SK-N-SH (cell line): ENCODE measurements at regions not wholly inside any gene's neighbourhood (a gene's known extent, or its start where the extent isn't known, plus 50 kb on each side); places are given as distances from the start of the nearest gene placed in this dataset.

Source experiments
- CTCF ChIA-PET: fragments of 300-600, 350-600 bp; formaldehyde crosslinking; extraction: SDS; loops from one replicate; lab custom pipeline; 2021; lab: Yijun Ruan, JAX
- POLR2A ChIA-PET: fragments of 350-600 bp; sonication (Branson Sonifier 250); formaldehyde crosslinking; extraction: SDS; loops from one replicate; lab custom pipeline; 2020; ENCODE audit warnings: antibody characterized with exemption, inconsistent platforms; lab: Yijun Ruan, JAX
- DNase-seq: peaks from one replicate; pipeline ENCODE4 v3.0.0; 2012
- H2AFZ ChIP-seq: fragments of 200-600 bp; sonication (generic); 2 replicates; pipeline ENCODE4 v1.8.1; 2016; ENCODE audit warnings: antibody characterized with exemption, mild to moderate bottlenecking, low read depth
- H3F3A ChIP-seq: fragments of 200-600 bp; sonication (generic); replicated peaks from 2 replicates; pipeline ENCODE3; 2016; ENCODE audit warnings: antibody characterized with exemption, mild to moderate bottlenecking; ENCODE audit not compliant: insufficient read depth
- H3K27ac ChIP-seq, 2 experiments: fragments of 200-500 bp in 1 of 2; fragments of 200-600 bp in 1 of 2; sonication (Bioruptor generic) in 1 of 2; sonication (generic), shearing (Covaris generic) in 1 of 2; 2 replicates each; pipeline versions ENCODE4 v1.5.1 to v1.6.1; 2014 to 2016; ENCODE audit warnings: low read depth in 2 of 2, inconsistent platforms in 1 of 2, low read length in 1 of 2, mild to moderate bottlenecking in 1 of 2, mixed read lengths in 1 of 2
- H3K27me3 ChIP-seq: fragments of 200-600 bp; sonication (generic), shearing (Covaris generic); 2 replicates; pipeline ENCODE4 v1.6.1; 2016; ENCODE audit warnings: mixed run types; ENCODE audit not compliant: insufficient read depth
- H3K36me3 ChIP-seq, 2 experiments: fragments of 200-500 bp in 1 of 2; fragments of 200-600 bp in 1 of 2; sonication (Bioruptor generic) in 1 of 2; sonication (generic) in 1 of 2; replicated peaks in 1 of 2; 2 replicates each; pipeline versions ENCODE3 to v1.5.1; 2014 to 2016; ENCODE audit warnings: low read length in 1 of 2, mild to moderate bottlenecking in 1 of 2; ENCODE audit not compliant: insufficient read depth in 2 of 2, control insufficient read depth in 1 of 2
- H3K4me1 ChIP-seq, 2 experiments: fragments of 200-500 bp in 1 of 2; fragments of 200-600 bp in 1 of 2; sonication (Bioruptor generic) in 1 of 2; sonication (generic), shearing (Covaris generic) in 1 of 2; 2 replicates each; pipeline versions ENCODE4 v1.5.1 to v1.6.1; 2014 to 2016; ENCODE audit warnings: low read depth in 1 of 2, low read length in 1 of 2, mixed run types in 1 of 2; ENCODE audit not compliant: insufficient read depth in 2 of 2, control insufficient read depth in 1 of 2
- H3K4me2 ChIP-seq: fragments of 200-600 bp; sonication (generic), shearing (Covaris generic); 2 replicates; pipeline ENCODE4 v1.6.1; 2017; ENCODE audit warnings: mixed run types
- H3K4me3 ChIP-seq, 2 experiments: fragments of 200-500 bp in 1 of 2; fragments of 200-600 bp in 1 of 2; sonication (Bioruptor generic) in 1 of 2; sonication (generic), shearing (Covaris generic) in 1 of 2; 2 replicates each; pipeline versions ENCODE4 v1.5.1 to v1.8.1; 2014 to 2016; ENCODE audit warnings: low read depth in 2 of 2, inconsistent platforms in 1 of 2, low read length in 1 of 2, mild to moderate bottlenecking in 1 of 2, mixed read lengths in 1 of 2, moderate library complexity in 1 of 2
- H3K79me2 ChIP-seq: fragments of 200-600 bp; sonication (generic); 2 replicates; pipeline ENCODE4 v1.8.1; 2017; ENCODE audit warnings: mild to moderate bottlenecking; ENCODE audit not compliant: insufficient read depth
- H3K9ac ChIP-seq: fragments of 200-600 bp; sonication (generic); 2 replicates; pipeline ENCODE4 v1.6.1; 2017; ENCODE audit warnings: mixed run types
- H3K9me2 ChIP-seq: fragments of 200-600 bp; sonication (generic); 2 replicates; pipeline ENCODE4 v1.6.1; 2017; ENCODE audit warnings: mixed run types
- H3K9me3 ChIP-seq: fragments of 200-600 bp; sonication (generic); 2 replicates; pipeline ENCODE4 v1.6.1; 2017; ENCODE audit warnings: mixed run types, mild to moderate bottlenecking, moderate library complexity
- H4K20me1 ChIP-seq: fragments of 200-600 bp; sonication (generic); 2 replicates; pipeline ENCODE4 v1.6.1; 2017; ENCODE audit warnings: mild to moderate bottlenecking, mixed run types; ENCODE audit not compliant: insufficient read depth
- CHD2 ChIP-seq: fragments of 150-350 bp; IDR thresholded peaks from 2 replicates; pipeline ENCODE4 v1.6.1; 2018; ENCODE audit warnings: low read length; ENCODE audit not compliant: partially characterized antibody
- EP300 ChIP-seq, 2 experiments: IDR thresholded peaks; 2 replicates each; pipeline versions ENCODE4 v1.4.0 to v1.6.1; 2012; ENCODE audit warnings: borderline replicate concordance in 1 of 2, low read depth in 1 of 2, low read length in 1 of 2
- EZH2phosphoT487 ChIP-seq: fragments of 200-600 bp; sonication (generic); IDR thresholded peaks from 2 replicates; pipeline ENCODE4 v1.6.1; 2017; ENCODE audit warnings: low read depth, mixed run types, mild to moderate bottlenecking, antibody characterized with exemption, moderate library complexity, borderline replicate concordance
- JUND ChIP-seq: IDR thresholded peaks from 2 replicates; pipeline ENCODE4 v1.4.0; 2012
- MEF2A ChIP-seq: IDR thresholded peaks from 2 replicates; pipeline ENCODE4 v1.4.0; 2012; ENCODE audit warnings: low read depth, borderline replicate concordance
- MXI1 ChIP-seq: IDR thresholded peaks from 2 replicates; pipeline ENCODE4 v1.6.1; 2012; ENCODE audit warnings: mild to moderate bottlenecking, low read depth, low read length, improper control_type of control experiment
- NRF1 ChIP-seq: IDR thresholded peaks from 2 replicates; pipeline ENCODE4 v1.6.1; 2012; ENCODE audit warnings: low read depth, mild to moderate bottlenecking, low read length
- RCOR1 ChIP-seq: fragments of 150-350 bp; IDR thresholded peaks from 2 replicates; pipeline ENCODE4 v1.6.1; 2017; ENCODE audit warnings: antibody characterized with exemption, low read length
- RXRA ChIP-seq: IDR thresholded peaks from 2 replicates; pipeline ENCODE4 v1.4.0; 2012; ENCODE audit warnings: low read depth, mild to moderate bottlenecking, borderline replicate concordance
- SIN3A ChIP-seq: IDR thresholded peaks from 2 replicates; pipeline ENCODE4 v1.6.1; 2012; ENCODE audit warnings: low read depth, mild to moderate bottlenecking, low read length, moderate library complexity, borderline replicate concordance
- SMC3 ChIP-seq: IDR thresholded peaks from 2 replicates; pipeline ENCODE4 v1.6.1; 2012; ENCODE audit warnings: low read depth, low read length, improper control_type of control experiment
- TCF12 ChIP-seq: IDR thresholded peaks from 2 replicates; pipeline ENCODE4 v1.4.0; 2012
- YY1 ChIP-seq: IDR thresholded peaks from 2 replicates; pipeline ENCODE4 v1.4.0; 2012; ENCODE audit warnings: low read depth, mild to moderate bottlenecking
- WGBS: methylation state at CpG from one replicate; pipeline ENCODE4 v1.1.6; 2017; ENCODE audit warnings: low lambda C conversion rate; 5-methylcytosine and 5-hydroxymethylcytosine counted together
- TF ChIP-seq, protein P1 (sequence below): IDR thresholded peaks from 2 replicates; pipeline ENCODE4 v1.4.0; 2012; ENCODE audit warnings: low read depth, borderline replicate concordance
- TF ChIP-seq, protein P2 (sequence below): fragments of 150-350 bp; IDR thresholded peaks from 2 replicates; pipeline ENCODE4 v1.6.1; 2016; ENCODE audit warnings: mild to moderate bottlenecking, low read depth, low read length
- TF ChIP-seq, protein P3 (sequence below): fragments of 150-350 bp; IDR thresholded peaks from 2 replicates; pipeline ENCODE4 v1.6.1; 2017; ENCODE audit warnings: antibody characterized with exemption, low read length, low read depth, borderline replicate concordance
- TF ChIP-seq, protein P4 (sequence below): IDR thresholded peaks from 2 replicates; pipeline ENCODE4; 2012
- TF ChIP-seq, protein P5 (sequence below): IDR thresholded peaks from 2 replicates; pipeline ENCODE4 v1.4.0; 2012; ENCODE audit warnings: low read depth
- TF ChIP-seq, protein P6 (sequence below): IDR thresholded peaks from 2 replicates; pipeline ENCODE4 v1.4.0; 2012; ENCODE audit warnings: low read depth, borderline replicate concordance

DNA sequence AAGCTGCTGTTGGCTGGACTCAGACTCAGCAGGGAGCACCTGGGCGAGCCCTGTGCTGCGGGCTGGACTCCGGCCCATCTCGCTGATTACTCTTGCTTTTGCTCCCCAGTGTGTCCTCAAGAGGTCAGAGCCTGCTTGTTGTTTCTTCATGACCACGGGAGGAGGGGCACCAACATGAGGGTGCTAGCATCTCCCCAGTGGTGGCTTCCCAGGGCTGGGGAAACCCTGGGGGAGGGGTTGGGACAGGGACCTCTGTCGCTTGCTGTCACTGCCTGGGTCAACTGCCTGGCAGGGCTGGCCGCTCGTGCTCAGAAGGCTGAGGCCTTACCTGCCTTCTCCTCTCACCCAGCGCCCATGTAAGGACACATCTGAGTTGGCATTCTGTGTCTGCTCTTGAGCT lies 152.3 kb upstream of the SHH start:
- Histone ChIP-seq H2AFZ (no peak overlapping the region), H3K27me3 (peaks cover 8% of the 10 kb centered on the region; the same call in 1 of the 2 replicates), H3K4me3 (no peak overlapping the region), H3K27ac (no peak overlapping the region), H3K4me2 (no peak overlapping the region), H3K9me3 (no peaks in the 10 kb centered on the region), H3F3A (no peaks in the 10 kb centered on the region), H3K4me1 (no peaks in the 10 kb centered on the region), H3K79me2 (no peaks in the 10 kb centered on the region), H4K20me1 (no peaks in the 10 kb centered on the region), H3K36me3 (no peaks in the 10 kb centered on the region), H3K9ac (no peak overlapping the region), H3K9me2 (no peaks in the 10 kb centered on the region)
- no peak for TF ChIP-seq RXRA
- TF ChIP-seq RCOR1: no peak
- TF ChIP-seq, protein P1, sequence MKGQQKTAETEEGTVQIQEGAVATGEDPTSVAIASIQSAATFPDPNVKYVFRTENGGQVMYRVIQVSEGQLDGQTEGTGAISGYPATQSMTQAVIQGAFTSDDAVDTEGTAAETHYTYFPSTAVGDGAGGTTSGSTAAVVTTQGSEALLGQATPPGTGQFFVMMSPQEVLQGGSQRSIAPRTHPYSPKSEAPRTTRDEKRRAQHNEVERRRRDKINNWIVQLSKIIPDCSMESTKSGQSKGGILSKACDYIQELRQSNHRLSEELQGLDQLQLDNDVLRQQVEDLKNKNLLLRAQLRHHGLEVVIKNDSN: no peak
- TF ChIP-seq TCF12: no peak
- no peak for TF ChIP-seq EP300 (IDR thresholded peaks at IDR 0.05; ENCODE audit: borderline replicate concordance in 1 of 2, low read depth in 1 of 2, low read length in 1 of 2)
- TF ChIP-seq MEF2A: no peak
- TF ChIP-seq SMC3: no peak
- TF ChIP-seq, protein P2, sequence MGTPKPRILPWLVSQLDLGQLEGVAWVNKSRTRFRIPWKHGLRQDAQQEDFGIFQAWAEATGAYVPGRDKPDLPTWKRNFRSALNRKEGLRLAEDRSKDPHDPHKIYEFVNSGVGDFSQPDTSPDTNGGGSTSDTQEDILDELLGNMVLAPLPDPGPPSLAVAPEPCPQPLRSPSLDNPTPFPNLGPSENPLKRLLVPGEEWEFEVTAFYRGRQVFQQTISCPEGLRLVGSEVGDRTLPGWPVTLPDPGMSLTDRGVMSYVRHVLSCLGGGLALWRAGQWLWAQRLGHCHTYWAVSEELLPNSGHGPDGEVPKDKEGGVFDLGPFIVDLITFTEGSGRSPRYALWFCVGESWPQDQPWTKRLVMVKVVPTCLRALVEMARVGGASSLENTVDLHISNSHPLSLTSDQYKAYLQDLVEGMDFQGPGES: no peak
- TF ChIP-seq JUND: no peak
- TF ChIP-seq EZH2phosphoT487: no peak
- CTCF ChIA-PET: no interaction called here
- no peak for DNase-seq
- POLR2A ChIA-PET: no interaction called here
- 66% methylated on average over 9 of the region's 9 CpGs for WGBS

DNA sequence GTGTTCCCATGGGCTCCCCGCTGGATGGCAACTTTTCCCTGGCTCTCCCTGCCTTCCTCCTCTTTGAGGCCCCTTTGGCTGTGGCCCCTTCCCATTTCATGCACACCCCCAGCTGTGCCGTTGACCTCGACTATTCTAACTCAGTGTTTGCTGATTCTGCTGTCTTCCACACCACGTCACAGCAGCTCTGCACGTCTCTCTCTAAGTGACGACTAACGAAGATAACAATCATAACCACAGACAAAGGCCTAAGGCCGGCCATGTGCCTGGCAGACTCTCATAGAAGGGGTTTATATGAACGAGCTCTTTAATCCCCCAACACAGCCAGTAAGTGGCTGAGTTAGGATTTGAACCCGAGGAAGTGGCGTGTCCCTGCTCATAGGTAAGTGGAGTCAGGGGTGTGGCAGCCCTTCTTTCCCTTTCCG lies 151.5 kb upstream of the SHH start:
- Histone ChIP-seq H3K9ac (no peak overlapping the region), H3K27me3 (peaks cover under 1% of the 10 kb centered on the region; the same call in 1 of the 2 replicates), H3K79me2 (no peaks in the 10 kb centered on the region), H3K4me3 (no peak overlapping the region), H2AFZ (no peak overlapping the region), H3F3A (no peaks in the 10 kb centered on the region), H3K27ac (no peak overlapping the region), H3K4me2 (no peak overlapping the region), H3K36me3 (no peaks in the 10 kb centered on the region), H3K9me3 (no peaks in the 10 kb centered on the region), H3K9me2 (no peaks in the 10 kb centered on the region), H4K20me1 (no peaks in the 10 kb centered on the region), H3K4me1 (no peaks in the 10 kb centered on the region)
- TF ChIP-seq, protein P3, sequence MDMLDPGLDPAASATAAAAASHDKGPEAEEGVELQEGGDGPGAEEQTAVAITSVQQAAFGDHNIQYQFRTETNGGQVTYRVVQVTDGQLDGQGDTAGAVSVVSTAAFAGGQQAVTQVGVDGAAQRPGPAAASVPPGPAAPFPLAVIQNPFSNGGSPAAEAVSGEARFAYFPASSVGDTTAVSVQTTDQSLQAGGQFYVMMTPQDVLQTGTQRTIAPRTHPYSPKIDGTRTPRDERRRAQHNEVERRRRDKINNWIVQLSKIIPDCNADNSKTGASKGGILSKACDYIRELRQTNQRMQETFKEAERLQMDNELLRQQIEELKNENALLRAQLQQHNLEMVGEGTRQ: no peak
- TF ChIP-seq CHD2 (no peak), NRF1 (no peak), YY1 (no peak), MXI1 (no peak), EZH2phosphoT487 (no peak), SIN3A (no peak), MEF2A (no peak)
- TF ChIP-seq, protein P4, sequence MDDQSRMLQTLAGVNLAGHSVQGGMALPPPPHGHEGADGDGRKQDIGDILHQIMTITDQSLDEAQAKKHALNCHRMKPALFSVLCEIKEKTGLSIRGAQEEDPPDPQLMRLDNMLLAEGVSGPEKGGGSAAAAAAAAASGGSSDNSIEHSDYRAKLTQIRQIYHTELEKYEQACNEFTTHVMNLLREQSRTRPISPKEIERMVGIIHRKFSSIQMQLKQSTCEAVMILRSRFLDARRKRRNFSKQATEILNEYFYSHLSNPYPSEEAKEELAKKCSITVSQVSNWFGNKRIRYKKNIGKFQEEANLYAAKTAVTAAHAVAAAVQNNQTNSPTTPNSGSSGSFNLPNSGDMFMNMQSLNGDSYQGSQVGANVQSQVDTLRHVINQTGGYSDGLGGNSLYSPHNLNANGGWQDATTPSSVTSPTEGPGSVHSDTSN: no peak
- TF ChIP-seq, protein P5, sequence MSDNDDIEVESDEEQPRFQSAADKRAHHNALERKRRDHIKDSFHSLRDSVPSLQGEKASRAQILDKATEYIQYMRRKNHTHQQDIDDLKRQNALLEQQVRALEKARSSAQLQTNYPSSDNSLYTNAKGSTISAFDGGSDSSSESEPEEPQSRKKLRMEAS: no peak
- TF ChIP-seq, protein P6, sequence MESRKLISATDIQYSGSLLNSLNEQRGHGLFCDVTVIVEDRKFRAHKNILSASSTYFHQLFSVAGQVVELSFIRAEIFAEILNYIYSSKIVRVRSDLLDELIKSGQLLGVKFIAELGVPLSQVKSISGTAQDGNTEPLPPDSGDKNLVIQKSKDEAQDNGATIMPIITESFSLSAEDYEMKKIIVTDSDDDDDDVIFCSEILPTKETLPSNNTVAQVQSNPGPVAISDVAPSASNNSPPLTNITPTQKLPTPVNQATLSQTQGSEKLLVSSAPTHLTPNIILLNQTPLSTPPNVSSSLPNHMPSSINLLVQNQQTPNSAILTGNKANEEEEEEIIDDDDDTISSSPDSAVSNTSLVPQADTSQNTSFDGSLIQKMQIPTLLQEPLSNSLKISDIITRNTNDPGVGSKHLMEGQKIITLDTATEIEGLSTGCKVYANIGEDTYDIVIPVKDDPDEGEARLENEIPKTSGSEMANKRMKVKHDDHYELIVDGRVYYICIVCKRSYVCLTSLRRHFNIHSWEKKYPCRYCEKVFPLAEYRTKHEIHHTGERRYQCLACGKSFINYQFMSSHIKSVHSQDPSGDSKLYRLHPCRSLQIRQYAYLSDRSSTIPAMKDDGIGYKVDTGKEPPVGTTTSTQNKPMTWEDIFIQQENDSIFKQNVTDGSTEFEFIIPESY: no peak
- CTCF ChIA-PET: interaction anchor here (0.8 kb wide), 1 partner anchor 14 kb away, joined by 3 read pairs; no protein-coding TSS in a partner anchor
- 45% methylated on average over 11 of the region's 12 CpGs for WGBS
- DNase-seq: no peak
- POLR2A ChIA-PET: no interaction called here
